CD14-positive monocyte (primary cell): ENCODE measurements at regions not wholly inside any gene's neighbourhood (a gene's known extent, or its start where the extent isn't known, plus 50 kb on each side); places are given as distances from the start of the nearest gene placed in this dataset.

Experiments used
- DNase-seq, 3 donors: peaks; one replicate each; pipeline ENCODE4 v3.0.0-alpha.2; 2011 to 2022
- H2AFZ ChIP-seq: 2 replicates; pipeline ENCODE4 v1.6.0; 2012; ENCODE audit warnings: mild to moderate bottlenecking, low read depth, low read length, inconsistent platforms; ENCODE audit not compliant: insufficient read depth, poor library complexity, severe bottlenecking
- H3K27ac ChIP-seq, 2 donors: 1 replicate in 1 of 2; 2 replicates in 1 of 2; pipeline ENCODE4 v1.5.1; 2012 to 2013; ENCODE audit warnings: low read length in 2 of 2, control low read depth in 1 of 2, inconsistent platforms in 1 of 2, low read depth in 1 of 2, mild to moderate bottlenecking in 1 of 2
- H3K27me3 ChIP-seq, 2 donors: one replicate each; pipeline versions ENCODE4 v1.6.0 to v1.6.1; 2011 to 2013; ENCODE audit warnings: low read length in 2 of 2; ENCODE audit not compliant: control insufficient read depth in 2 of 2, insufficient read depth in 2 of 2
- H3K36me3 ChIP-seq, 2 donors: replicated peaks in 1 of 2; 1 replicate in 1 of 2; 2 replicates in 1 of 2; pipeline versions ENCODE4 v1.5.1 to v1.6.1; 2012 to 2013; ENCODE audit warnings: low read length in 2 of 2, control low read depth in 1 of 2, inconsistent platforms in 1 of 2, mild to moderate bottlenecking in 1 of 2; ENCODE audit not compliant: insufficient read depth in 2 of 2, control insufficient read depth in 1 of 2
- H3K4me1 ChIP-seq, 2 donors: 1 replicate in 1 of 2; 2 replicates in 1 of 2; pipeline versions ENCODE4 v1.5.1 to v1.6.1; 2012 to 2013; ENCODE audit warnings: low read length in 2 of 2, control low read depth in 1 of 2, inconsistent platforms in 1 of 2, mild to moderate bottlenecking in 1 of 2, moderate library complexity in 1 of 2; ENCODE audit not compliant: insufficient read depth in 2 of 2, control insufficient read depth in 1 of 2
- H3K4me2 ChIP-seq: replicated peaks from 2 replicates; pipeline ENCODE3; 2012; ENCODE audit warnings: low read length, moderate library complexity, mild to moderate bottlenecking; ENCODE audit not compliant: poor library complexity, severe bottlenecking; ENCODE audit errors: extremely low read depth
- H3K4me3 ChIP-seq, 3 experiments: fragments of 200-600 bp in 1 of 3; sonication (generic) in 1 of 3; replicated peaks in 1 of 3; 1 replicate in 2 of 3; 2 replicates in 1 of 3; pipeline ENCODE4 v1.5.1; 2011 to 2013; ENCODE audit warnings: low read length in 3 of 3, mild to moderate bottlenecking in 3 of 3, control low read depth in 2 of 3, low read depth in 2 of 3, inconsistent platforms in 1 of 3, moderate library complexity in 1 of 3
- H3K79me2 ChIP-seq: 2 replicates; pipeline ENCODE4 v1.6.0; 2012; ENCODE audit warnings: mild to moderate bottlenecking, control low read depth, inconsistent platforms, low read length, moderate library complexity; ENCODE audit not compliant: insufficient read depth
- H3K9ac ChIP-seq: 2 replicates; pipeline ENCODE4 v1.6.0; 2017; ENCODE audit warnings: low read length, mild to moderate bottlenecking; ENCODE audit not compliant: insufficient read depth, poor library complexity, severe bottlenecking
- H3K9me3 ChIP-seq, 2 donors: replicated peaks in 1 of 2; 1 replicate in 1 of 2; 2 replicates in 1 of 2; pipeline versions ENCODE4 v1.5.1 to v1.6.1; 2012 to 2013; ENCODE audit warnings: low read length in 2 of 2, control low read depth in 1 of 2; ENCODE audit not compliant: control insufficient read depth in 1 of 2, insufficient read depth in 1 of 2
- H4K20me1 ChIP-seq: 2 replicates; pipeline ENCODE4 v1.6.0; 2012; ENCODE audit warnings: mild to moderate bottlenecking, low read length, control low read depth, moderate library complexity; ENCODE audit not compliant: insufficient read depth
- H3K27ac Mint-ChIP-seq, 7 donors: one replicate each; pipeline ENCODE4 v1.8.0; 2020; ENCODE audit warnings: mild to moderate bottlenecking in 7 of 7, mixed read lengths in 7 of 7, moderate library complexity in 6 of 7, inconsistent platforms in 2 of 7
- H3K27me3 Mint-ChIP-seq, 3 donors: one replicate each; pipeline ENCODE4 v1.8.0; 2021 to 2022; ENCODE audit warnings: low read depth in 3 of 3, mild to moderate bottlenecking in 3 of 3, mixed read lengths in 3 of 3, moderate library complexity in 3 of 3, inconsistent platforms in 1 of 3
- H3K36me3 Mint-ChIP-seq, 2 donors: one replicate each; pipeline ENCODE4 v1.8.0; 2020; ENCODE audit warnings: mixed read lengths in 2 of 2, inconsistent platforms in 1 of 2, mild to moderate bottlenecking in 1 of 2
- H3K4me1 Mint-ChIP-seq: one replicate; pipeline ENCODE4 v1.8.0; 2020; ENCODE audit warnings: mild to moderate bottlenecking, mixed read lengths
- H3K4me3 Mint-ChIP-seq, 2 donors: one replicate each; pipeline ENCODE4 v1.8.0; 2020; ENCODE audit warnings: mild to moderate bottlenecking in 2 of 2, mixed read lengths in 2 of 2, moderate library complexity in 1 of 2
- H3K9me3 Mint-ChIP-seq, 7 donors: one replicate each; pipeline ENCODE4 v1.8.0; 2020 to 2022; ENCODE audit warnings: mixed read lengths in 7 of 7, mild to moderate bottlenecking in 6 of 7, moderate library complexity in 6 of 7, inconsistent platforms in 2 of 7
- WGBS: methylation state at CpG from one replicate; pipeline ENCODE4 v1.1.5; 2013; ENCODE audit warnings: missing lambda C conversion rate; ENCODE audit not compliant: insufficient coverage; 5-methylcytosine and 5-hydroxymethylcytosine counted together
- intact Hi-C, 2 donors: fragments of 100-400 bp; cut with micrococcal nuclease; formaldehyde crosslinking; loops; one replicate each; pipeline versions ENCODE4 v1.15.0 to v1.15.1; 2023
- TF ChIP-seq, protein P1 (sequence below): fragments of 200-600 bp; IDR thresholded peaks from one replicate; pipeline ENCODE4 v1.8.0; 2022; ENCODE audit warnings: antibody characterized with exemption, mild to moderate bottlenecking

GRCh38 chr12:59517522-59517921 is 78.3 kb upstream of the SLC16A7 start:
- Histone ChIP-seq H3K27ac (no peak overlapping the region), H3K79me2 (no peaks in the 10 kb centered on the region), H3K4me1 (no peaks in the 10 kb centered on the region), H3K9ac (no peak overlapping the region), H3K4me2 (no peak overlapping the region), H3K27me3 (no peaks in the 10 kb centered on the region), H3K9me3 (no peaks in the 10 kb centered on the region), H4K20me1 (no peaks in the 10 kb centered on the region), H3K4me3 (no peak overlapping the region), H2AFZ (no peak overlapping the region), H3K36me3 (no peaks in the 10 kb centered on the region)
- no CpG with 5 or more reads among the region's 2 CpGs for WGBS
- intact Hi-C loops: no loop called here
- Mint-ChIP-seq H3K9me3 (peaks cover 0 to 2% (median 0%) of the 10 kb centered on the region in 7 donors), H3K4me3 (no peak overlapping the region), H3K36me3 (no peaks in the 10 kb centered on the region), H3K27ac (no peak overlapping the region), H3K4me1 (no peaks in the 10 kb centered on the region), H3K27me3 (peaks cover 0 to 2% (median 1%) of the 10 kb centered on the region in 3 donors)
- DNase-seq: no peak
- TF ChIP-seq, protein P1, sequence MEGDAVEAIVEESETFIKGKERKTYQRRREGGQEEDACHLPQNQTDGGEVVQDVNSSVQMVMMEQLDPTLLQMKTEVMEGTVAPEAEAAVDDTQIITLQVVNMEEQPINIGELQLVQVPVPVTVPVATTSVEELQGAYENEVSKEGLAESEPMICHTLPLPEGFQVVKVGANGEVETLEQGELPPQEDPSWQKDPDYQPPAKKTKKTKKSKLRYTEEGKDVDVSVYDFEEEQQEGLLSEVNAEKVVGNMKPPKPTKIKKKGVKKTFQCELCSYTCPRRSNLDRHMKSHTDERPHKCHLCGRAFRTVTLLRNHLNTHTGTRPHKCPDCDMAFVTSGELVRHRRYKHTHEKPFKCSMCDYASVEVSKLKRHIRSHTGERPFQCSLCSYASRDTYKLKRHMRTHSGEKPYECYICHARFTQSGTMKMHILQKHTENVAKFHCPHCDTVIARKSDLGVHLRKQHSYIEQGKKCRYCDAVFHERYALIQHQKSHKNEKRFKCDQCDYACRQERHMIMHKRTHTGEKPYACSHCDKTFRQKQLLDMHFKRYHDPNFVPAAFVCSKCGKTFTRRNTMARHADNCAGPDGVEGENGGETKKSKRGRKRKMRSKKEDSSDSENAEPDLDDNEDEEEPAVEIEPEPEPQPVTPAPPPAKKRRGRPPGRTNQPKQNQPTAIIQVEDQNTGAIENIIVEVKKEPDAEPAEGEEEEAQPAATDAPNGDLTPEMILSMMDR: no peak

GRCh38 chr12:59500915-59501314 is 94.9 kb upstream of the SLC16A7 start:
- intact Hi-C loops: no loop called here
- Mint-ChIP-seq H3K27ac (no peak overlapping the region), H3K9me3 (peaks cover 0 to 4% (median 1%) of the 10 kb centered on the region in 7 donors), H3K36me3 (peaks cover 0 to 2% of the 10 kb centered on the region in 2 donors), H3K4me3 (no peak overlapping the region), H3K27me3 (peaks cover 0 to 4% (median 2%) of the 10 kb centered on the region in 3 donors), H3K4me1 (peaks cover 3% of the 10 kb centered on the region)
- WGBS: no CpG with 5 or more reads among the region's 1 CpG
- H3K4me3 ChIP-seq: no peak overlapping the region
- H3K4me1 ChIP-seq: no peaks in the 10 kb centered on the region
- no peak for DNase-seq
- no peaks in the 10 kb centered on the region for H3K36me3 ChIP-seq
- H2AFZ ChIP-seq: no peak overlapping the region
- no peak overlapping the region for H3K27ac ChIP-seq
- H3K27me3 ChIP-seq: no peaks in the 10 kb centered on the region
- H3K9me3 ChIP-seq: no peaks in the 10 kb centered on the region
- H3K79me2 ChIP-seq: no peaks in the 10 kb centered on the region
- no peak overlapping the region for H3K9ac ChIP-seq
- TF ChIP-seq, protein P1: no peak
- H3K4me2 ChIP-seq: no peak overlapping the region
- no peaks in the 10 kb centered on the region for H4K20me1 ChIP-seq
